ENCODE measurements at regions not wholly inside any gene's neighbourhood (a gene's known extent, or its start where the extent isn't known, plus 50 kb on each side); places are given as distances from the start of the nearest gene placed in this dataset.

GRCh38 chr6:119881416-119881815, 531.9 kb upstream of the MAN1A1 start:
- H3K27ac ChIP-seq: no peak overlapping the region
- intact Hi-C loops (cut with DNase I): no loop called here
- no peak for TF ChIP-seq CTCF (IDR thresholded peaks at IDR 0.05)

GRCh38 chr6:119880840-119881239, 531.3 kb upstream of the MAN1A1 start:
- Histone ChIP-seq H3K4me3 (no peak overlapping the region), H3K27ac (no peak overlapping the region), H3K4me1 (no peaks in the 10 kb centered on the region), H3K27me3 (ENCODE audit: low read depth) (no peaks in the 10 kb centered on the region), H3K9me3 (peaks cover 4% of the 10 kb centered on the region), H3K36me3 (no peaks in the 10 kb centered on the region)
- intact Hi-C loops (cut with DNase I): no loop called here
- DNase-seq: no peak
- ATAC-seq: no peak
- no peak for TF ChIP-seq CTCF (IDR thresholded peaks at IDR 0.05)

More at GRCh38 chr6:119881416-119881815, 531.9 kb upstream of the MAN1A1 start:
- Histone ChIP-seq H3K9me3 (peaks cover 4% of the 10 kb centered on the region), H3K27me3 (ENCODE audit: low read depth) (no peaks in the 10 kb centered on the region), H3K4me1 (no peaks in the 10 kb centered on the region), H3K4me3 (no peak overlapping the region), H3K36me3 (no peaks in the 10 kb centered on the region)
- no peak for DNase-seq
- ATAC-seq: no peak

GRCh38 chr6:119879731-119880130, 530.2 kb upstream of the MAN1A1 start:
- intact Hi-C loops (cut with DNase I): no loop called here
- ATAC-seq (no peak), DNase-seq (no peak)
- no peak overlapping the region for H3K27ac ChIP-seq
- no peak for TF ChIP-seq CTCF (IDR thresholded peaks at IDR 0.05)
- H3K4me1 ChIP-seq: no peaks in the 10 kb centered on the region
- no peaks in the 10 kb centered on the region for H3K36me3 ChIP-seq
- H3K4me3 ChIP-seq: no peak overlapping the region
- H3K9me3 ChIP-seq: peaks cover 4% of the 10 kb centered on the region
- H3K27me3 ChIP-seq (ENCODE audit: low read depth): no peaks in the 10 kb centered on the region

GRCh38 chr6:119874381-119874780, 524.8 kb upstream of the MAN1A1 start:
- DNase-seq (no peak), ATAC-seq (no peak)
- H3K36me3 ChIP-seq: no peaks in the 10 kb centered on the region
- no peak for TF ChIP-seq CTCF (IDR thresholded peaks at IDR 0.05)
- H3K27me3 ChIP-seq (ENCODE audit: low read depth): no peaks in the 10 kb centered on the region
- intact Hi-C loops (cut with DNase I): no loop called here
- no peaks in the 10 kb centered on the region for H3K4me1 ChIP-seq
- no peak overlapping the region for H3K4me3 ChIP-seq
- no peaks in the 10 kb centered on the region for H3K9me3 ChIP-seq
- no peak overlapping the region for H3K27ac ChIP-seq

GRCh38 chr6:119873107-119873506, 523.5 kb upstream of the MAN1A1 start:
- ATAC-seq (no peak), DNase-seq (no peak)
- Histone ChIP-seq H3K27ac (no peak overlapping the region), H3K9me3 (no peaks in the 10 kb centered on the region), H3K4me3 (no peak overlapping the region), H3K36me3 (no peaks in the 10 kb centered on the region), H3K27me3 (ENCODE audit: low read depth) (no peaks in the 10 kb centered on the region), H3K4me1 (no peaks in the 10 kb centered on the region)
- no peak for TF ChIP-seq CTCF (IDR thresholded peaks at IDR 0.05)
- intact Hi-C loops (cut with DNase I): no loop called here

- TF ChIP-seq CTCF (IDR thresholded peaks at IDR 0.05): no peak
- no peak for DNase-seq
These were observed 522.0 kb upstream of the MAN1A1 start for GRCh38 chr6:119871520-119871919.

More at GRCh38 chr6:119871520-119871919, 522.0 kb upstream of the MAN1A1 start:
- ATAC-seq: no peak
- intact Hi-C loops (cut with DNase I): no loop called here
- Histone ChIP-seq H3K4me1 (no peaks in the 10 kb centered on the region), H3K36me3 (no peaks in the 10 kb centered on the region), H3K27me3 (ENCODE audit: low read depth) (no peaks in the 10 kb centered on the region), H3K4me3 (no peak overlapping the region), H3K27ac (no peak overlapping the region), H3K9me3 (no peaks in the 10 kb centered on the region)

Data from lower lobe of right lung (tissue), 2 donors.